ENCODE measurements at regions not wholly inside any gene's neighbourhood (a gene's known extent, or its start where the extent isn't known, plus 50 kb on each side); places are given as distances from the start of the nearest gene placed in this dataset.
"Not testable (repeated sequence)": the region's sequence is repeated elsewhere in the genome, so short reads cannot be mapped to it uniquely, and the experiment has no call there.

GRCh38 chr5:4581289-4581688 is 558.8 kb upstream of the ADAMTS16 start:
- no peak for DNase-seq

- DNase-seq: no peak
Measured at GRCh38 chr5:4584982-4585381, 555.1 kb upstream of the ADAMTS16 start.

- DNase-seq: no peak
Measured at GRCh38 chr5:4613440-4613839, 526.7 kb upstream of the ADAMTS16 start.

- no peak for DNase-seq
Measured at GRCh38 chr5:4614088-4614487, 526.0 kb upstream of the ADAMTS16 start.

- DNase-seq: not testable (repeated sequence)
Measured at GRCh38 chr5:4615369-4615768, 524.8 kb upstream of the ADAMTS16 start.

GRCh38 chr5:4625206-4625896 is 514.8 kb upstream of the ADAMTS16 start:
- DNase-seq: no peak

GRCh38 chr5:4627131-4627530 is 513.0 kb upstream of the ADAMTS16 start:
- DNase-seq: no peak

- DNase-seq: no peak
Measured at GRCh38 chr5:4627929-4628328, 512.2 kb upstream of the ADAMTS16 start.

GRCh38 chr5:4628645-4629385 is 511.3 kb upstream of the ADAMTS16 start:
- no peak for DNase-seq

- no peak for DNase-seq
Measured at GRCh38 chr5:4630031-4630430, 510.1 kb upstream of the ADAMTS16 start.

- DNase-seq: no peak
Measured at GRCh38 chr5:4634342-4634741, 505.8 kb upstream of the ADAMTS16 start.

- no peak for DNase-seq
Measured at GRCh38 chr5:4636378-4636777, 503.8 kb upstream of the ADAMTS16 start.

GRCh38 chr5:4639946-4640345 is 500.2 kb upstream of the ADAMTS16 start:
- DNase-seq: no peak

GRCh38 chr5:4640795-4641194 is 499.3 kb upstream of the ADAMTS16 start:
- DNase-seq: no peak

- DNase-seq: no peak
Measured at GRCh38 chr5:4642525-4642924, 497.6 kb upstream of the ADAMTS16 start.

GRCh38 chr5:4643190-4643589 is 496.9 kb upstream of the ADAMTS16 start:
- no peak for DNase-seq

GRCh38 chr5:4643960-4644359 is 496.2 kb upstream of the ADAMTS16 start:
- no peak for DNase-seq

- no peak for DNase-seq
Measured at GRCh38 chr5:4646715-4647375, 493.3 kb upstream of the ADAMTS16 start.

- DNase-seq: no peak
Measured at GRCh38 chr5:4647955-4648354, 492.2 kb upstream of the ADAMTS16 start.

GRCh38 chr5:4651806-4652565 is 488.1 kb upstream of the ADAMTS16 start:
- no peak for DNase-seq

GRCh38 chr5:4653475-4653874 is 486.7 kb upstream of the ADAMTS16 start:
- no peak for DNase-seq

GRCh38 chr5:4659851-4660250 is 480.3 kb upstream of the ADAMTS16 start:
- no peak for DNase-seq

GRCh38 chr5:4661326-4661725 is 478.8 kb upstream of the ADAMTS16 start:
- DNase-seq: no peak

All from CD4-positive, alpha-beta T cell treated with Interleukin-21 for 1 hour (primary cell).